Right lobe of liver (tissue), 6 donors: ENCODE measurements at regions not wholly inside any gene's neighbourhood (a gene's known extent, or its start where the extent isn't known, plus 50 kb on each side); places are given as distances from the start of the nearest gene placed in this dataset.

Source experiments
- ATAC-seq, 4 donors: fragments of 200-7000 bp; cut with Tn5 transposase; one replicate each; pipeline ENCODE4 v1.9.1; 2020; ENCODE audit warnings: mild to moderate bottlenecking in 4 of 4, moderate library complexity in 4 of 4
- DNase-seq, 3 donors: peaks; one replicate each; pipeline ENCODE4 v3.0.0-alpha.2; 2020
- H3K27ac ChIP-seq, 3 donors: fragments of 200-600 bp; one replicate each; pipeline ENCODE4 v1.8.0; 2022
- H3K27me3 ChIP-seq, 2 donors: fragments of 200-600 bp; one replicate each; pipeline ENCODE4 v1.8.0; 2022
- H3K36me3 ChIP-seq, 4 donors: fragments of 200-600 bp; sonication (generic) in 1 of 4; one replicate each; pipeline versions ENCODE4 v1.5.1 to v1.8.0; 2017 to 2022; ENCODE audit warnings: control low read depth in 1 of 4
- H3K4me1 ChIP-seq, 4 donors: fragments of 200-600 bp; sonication (generic) in 1 of 4; one replicate each; pipeline versions ENCODE4 v1.5.1 to v1.8.0; 2017 to 2022; ENCODE audit warnings: control low read depth in 1 of 4
- H3K4me3 ChIP-seq, 3 donors: fragments of 200-600 bp; one replicate each; pipeline ENCODE4 v1.8.0; 2022
- H3K9me3 ChIP-seq, 4 donors: fragments of 200-600 bp; sonication (generic) in 1 of 4; one replicate each; pipeline versions ENCODE4 v1.5.1 to v1.8.0; 2017 to 2022; ENCODE audit warnings: control low read depth in 1 of 4
- POLR2A ChIP-seq: fragments of 450-650 bp; IDR thresholded peaks from one replicate; pipeline ENCODE4 v1.6.1; 2017; ENCODE audit warnings: antibody characterized with exemption, mild to moderate bottlenecking
- WGBS: methylation state at CpG from one replicate; pipeline ENCODE4 v1.1.6; 2018; ENCODE audit warnings: low coverage, low lambda C conversion rate; ENCODE audit not compliant: insufficient coverage; ENCODE audit errors: missing lambda C conversion rate; 5-methylcytosine and 5-hydroxymethylcytosine counted together
- intact Hi-C, 2 donors: fragments of 100-400 bp; cut with DNase I; formaldehyde crosslinking; loops; one replicate each; pipeline versions ENCODE4 v1.11.2 to v1.14.1; 2022
- TF ChIP-seq, protein P1 (sequence below), 4 donors: fragments of 200-600 bp in 3 of 4; fragments of 450-650 bp in 1 of 4; IDR thresholded peaks; one replicate each; pipeline versions ENCODE4 v1.5.1 to v1.8.0; 2016 to 2022; ENCODE audit warnings: antibody characterized with exemption in 4 of 4, mild to moderate bottlenecking in 2 of 4
- donor health status: DM: no; HTN: yes; CAD: no.
- donor health status: DM: no; HTN: no; CAD: no.
- donor health status: DM: no; HTN: no; CAD: no.
- donor health status: DM: no; HTN: yes; CAD: no.
- donor health status: DM: no; HTN: yes; CAD: no.

GRCh38 chr1:234549447-234550021 lies 60.4 kb downstream of the IRF2BP2 start:
- Histone ChIP-seq H3K4me3 (no peak overlapping the region), H3K27ac (no peak overlapping the region), H3K9me3 (no peaks in the 10 kb centered on the region), H3K36me3 (no peaks in the 10 kb centered on the region), H3K4me1 (peaks cover 0 to 17% (median 7%) of the 10 kb centered on the region in 4 donors), H3K27me3 (no peaks in the 10 kb centered on the region)
- intact Hi-C loops = loop anchor here (10.0 kb wide), 1 partner anchor 45 kb away; no protein-coding TSS in a partner anchor
- DNase-seq (no peak), ATAC-seq (no peak)
- WGBS = 95% methylated on average over 3 of the region's 10 CpGs
- TF ChIP-seq, protein P1, sequence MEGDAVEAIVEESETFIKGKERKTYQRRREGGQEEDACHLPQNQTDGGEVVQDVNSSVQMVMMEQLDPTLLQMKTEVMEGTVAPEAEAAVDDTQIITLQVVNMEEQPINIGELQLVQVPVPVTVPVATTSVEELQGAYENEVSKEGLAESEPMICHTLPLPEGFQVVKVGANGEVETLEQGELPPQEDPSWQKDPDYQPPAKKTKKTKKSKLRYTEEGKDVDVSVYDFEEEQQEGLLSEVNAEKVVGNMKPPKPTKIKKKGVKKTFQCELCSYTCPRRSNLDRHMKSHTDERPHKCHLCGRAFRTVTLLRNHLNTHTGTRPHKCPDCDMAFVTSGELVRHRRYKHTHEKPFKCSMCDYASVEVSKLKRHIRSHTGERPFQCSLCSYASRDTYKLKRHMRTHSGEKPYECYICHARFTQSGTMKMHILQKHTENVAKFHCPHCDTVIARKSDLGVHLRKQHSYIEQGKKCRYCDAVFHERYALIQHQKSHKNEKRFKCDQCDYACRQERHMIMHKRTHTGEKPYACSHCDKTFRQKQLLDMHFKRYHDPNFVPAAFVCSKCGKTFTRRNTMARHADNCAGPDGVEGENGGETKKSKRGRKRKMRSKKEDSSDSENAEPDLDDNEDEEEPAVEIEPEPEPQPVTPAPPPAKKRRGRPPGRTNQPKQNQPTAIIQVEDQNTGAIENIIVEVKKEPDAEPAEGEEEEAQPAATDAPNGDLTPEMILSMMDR (IDR thresholded peaks at IDR 0.05) = no peak
- no peak for TF ChIP-seq POLR2A

DNA sequence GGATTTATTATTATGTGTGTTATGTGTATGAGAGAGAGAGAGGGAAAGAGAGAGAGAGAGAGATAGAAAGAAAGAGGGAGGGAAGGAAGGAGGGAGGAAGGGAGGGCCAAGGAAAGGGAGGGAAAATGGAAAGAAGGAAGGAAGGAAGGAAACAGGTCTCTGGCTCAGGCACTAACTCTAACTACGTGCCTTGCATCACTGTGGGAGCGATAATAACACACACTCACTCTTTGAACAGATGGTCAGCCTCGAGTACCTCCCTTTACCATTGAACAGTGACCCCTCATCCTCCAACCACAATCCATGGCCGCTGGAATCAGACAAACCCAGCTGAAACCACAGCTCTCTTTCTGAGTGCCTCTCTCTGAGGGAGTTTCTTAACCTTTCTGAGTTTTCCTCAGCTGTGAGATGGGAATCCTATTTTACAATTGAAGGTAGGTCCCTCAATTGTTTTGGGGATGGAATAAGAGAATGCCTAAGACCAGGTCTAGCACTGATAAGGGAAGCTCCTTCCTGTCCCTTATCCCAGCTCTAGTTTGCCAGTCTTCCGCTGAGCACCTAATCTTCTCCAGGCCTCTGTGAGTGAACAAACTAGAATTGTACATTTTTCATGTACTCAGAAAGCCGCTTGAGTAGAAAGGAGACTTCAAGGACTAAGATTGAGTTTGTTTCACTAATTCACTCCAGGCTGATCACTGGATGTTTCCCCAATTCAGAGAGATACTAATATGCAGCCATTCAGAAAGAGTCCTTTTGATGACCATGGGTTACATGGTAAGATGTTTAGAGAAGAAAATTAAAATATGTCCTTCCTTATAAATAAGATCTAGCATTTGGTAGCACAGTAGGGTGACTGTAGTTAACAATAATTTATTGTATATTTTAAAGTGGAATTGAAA lies 62.8 kb downstream of the IRF2BP2 start:
- no peak overlapping the region for H3K4me3 ChIP-seq
- DNase-seq (no peak), ATAC-seq (no peak)
- TF ChIP-seq, protein P1 (IDR thresholded peaks at IDR 0.05) = no peak
- no peak for TF ChIP-seq POLR2A
- no peaks in the 10 kb centered on the region for H3K27me3 ChIP-seq
- no peak overlapping the region for H3K27ac ChIP-seq
- no peaks in the 10 kb centered on the region for H3K9me3 ChIP-seq
- H3K36me3 ChIP-seq = no peaks in the 10 kb centered on the region
- peaks cover 0 to 33% (median 12%) of the 10 kb centered on the region in 4 donors for H3K4me1 ChIP-seq
- 66% methylated on average over 5 of the region's 6 CpGs for WGBS
- intact Hi-C loops = loop anchor here (10.0 kb wide), 1 partner anchor 48 kb away; no protein-coding TSS in a partner anchor

DNA sequence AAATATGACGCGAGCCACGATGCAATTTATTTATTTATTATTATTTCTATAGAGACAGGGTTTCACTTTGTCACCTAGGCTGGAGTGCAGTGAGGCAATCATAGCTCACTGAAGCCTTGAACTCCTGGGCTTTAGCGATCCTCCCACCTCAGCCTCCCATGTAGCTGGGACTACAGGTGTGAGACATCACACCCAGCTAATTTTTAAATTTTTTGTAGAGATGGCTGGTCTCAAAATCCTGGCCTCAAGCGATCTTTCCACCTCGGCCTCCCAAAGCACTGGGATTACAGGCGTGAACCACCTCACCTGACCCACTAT lies 63.6 kb downstream of the IRF2BP2 start:
- H3K4me3 ChIP-seq = no peak overlapping the region
- peaks cover 0 to 33% (median 12%) of the 10 kb centered on the region in 4 donors for H3K4me1 ChIP-seq
- peak overlapping the region; percentile 21 to 94 (median 90) for H3K27ac ChIP-seq
- WGBS = 68% methylated on average over 7 of the region's 7 CpGs
- TF ChIP-seq POLR2A = no peak
- TF ChIP-seq, protein P1 (IDR thresholded peaks at IDR 0.05) = no peak
- H3K27me3 ChIP-seq = no peaks in the 10 kb centered on the region
- ATAC-seq (no peak), DNase-seq (no peak)
- H3K9me3 ChIP-seq = no peaks in the 10 kb centered on the region
- no peaks in the 10 kb centered on the region for H3K36me3 ChIP-seq
- intact Hi-C loops = loop anchor here (10.0 kb wide), 1 partner anchor 48 kb away; no protein-coding TSS in a partner anchor

GRCh38 chr1:234545517-234546386 lies 64.2 kb downstream of the IRF2BP2 start:
- no peak for TF ChIP-seq POLR2A
- no peaks in the 10 kb centered on the region for H3K9me3 ChIP-seq
- peak overlapping the region; percentile 21 to 94 (median 90) for H3K27ac ChIP-seq
- H3K4me1 ChIP-seq = peaks cover 0 to 33% (median 12%) of the 10 kb centered on the region in 4 donors
- no peak overlapping the region for H3K4me3 ChIP-seq
- intact Hi-C loops = loop anchor here (10.0 kb wide), 1 partner anchor 49 kb away; no protein-coding TSS in a partner anchor
- peak; percentile 41 to 60 (median 54) for ATAC-seq
- no peaks in the 10 kb centered on the region for H3K36me3 ChIP-seq
- 57% methylated on average over 8 of the region's 14 CpGs for WGBS
- H3K27me3 ChIP-seq = no peaks in the 10 kb centered on the region
- DNase-seq = peak in 1 of 3 donors; percentile 48
